ENCODE measurements at regions not wholly inside any gene's neighbourhood (a gene's known extent, or its start where the extent isn't known, plus 50 kb on each side); places are given as distances from the start of the nearest gene placed in this dataset.

- Mint-ChIP-seq H3K9me3 (peaks cover 12% of the 10 kb centered on the region), H3K36me3 (ENCODE audit: low read depth) (no peaks in the 10 kb centered on the region), H3K27ac (no peak overlapping the region), H3K27me3 (ENCODE audit: insufficient read depth) (no peaks in the 10 kb centered on the region), H3K4me3 (no peak overlapping the region), H3K4me1 (no peaks in the 10 kb centered on the region)
- no peak overlapping the region for H3K27ac ChIP-seq (ENCODE audit: low read depth, low read length)
- H3K27me3 ChIP-seq (ENCODE audit: control insufficient read depth, insufficient read depth, low read length, poor library complexity, severe bottlenecking): peaks cover 2% of the 10 kb centered on the region
- no peak overlapping the region for H3K4me3 ChIP-seq (ENCODE audit: low read length)
- TF ChIP-seq CTCF (conservative IDR thresholded peaks at IDR 0.05): no peak
- H3K9ac ChIP-seq (ENCODE audit: extremely low read depth, low read length, poor library complexity, severe bottlenecking): no peak overlapping the region
- no peaks in the 10 kb centered on the region for H3K4me1 ChIP-seq (ENCODE audit: control insufficient read depth, insufficient read depth, low read length)
- DNase-seq: no peak
- WGBS, 2 experiments (ENCODE audit: insufficient coverage in 1 of 2, insufficient read length in 1 of 2): 96 to 97% methylated on average over 4 of the region's 4 CpGs
- no peaks in the 10 kb centered on the region for H3K36me3 ChIP-seq (ENCODE audit: control insufficient read depth, insufficient read depth, low read length)
- peaks cover 9% of the 10 kb centered on the region for H3K9me3 ChIP-seq (ENCODE audit: control insufficient read depth, low read length)
These were observed 341.8 kb downstream of the PLPP3 start for GRCh38 chr1:56237491-56238064.

- Mint-ChIP-seq H3K27me3 (ENCODE audit: insufficient read depth) (peaks cover 4% of the 10 kb centered on the region), H3K4me3 (no peak overlapping the region), H3K27ac (no peak overlapping the region), H3K36me3 (ENCODE audit: low read depth) (no peaks in the 10 kb centered on the region), H3K4me1 (no peaks in the 10 kb centered on the region), H3K9me3 (peaks cover 6% of the 10 kb centered on the region)
- Histone ChIP-seq H3K27me3 (ENCODE audit: control insufficient read depth, insufficient read depth, low read length, poor library complexity, severe bottlenecking) (peaks cover 10% of the 10 kb centered on the region), H3K27ac (ENCODE audit: low read depth, low read length) (no peak overlapping the region), H3K9ac (ENCODE audit: extremely low read depth, low read length, poor library complexity, severe bottlenecking) (no peak overlapping the region), H3K36me3 (ENCODE audit: control insufficient read depth, insufficient read depth, low read length) (no peaks in the 10 kb centered on the region), H3K4me1 (ENCODE audit: control insufficient read depth, insufficient read depth, low read length) (no peaks in the 10 kb centered on the region), H3K9me3 (ENCODE audit: control insufficient read depth, low read length) (peaks cover 4% of the 10 kb centered on the region), H3K4me3 (ENCODE audit: low read length) (no peak overlapping the region)
- WGBS, 2 experiments (ENCODE audit: insufficient coverage in 1 of 2, insufficient read length in 1 of 2): 89 to 95% methylated on average over 2 to 4 of the region's 4 CpGs
- TF ChIP-seq CTCF (conservative IDR thresholded peaks at IDR 0.05): no peak
- no peak for DNase-seq
These were observed 342.7 kb downstream of the PLPP3 start for GRCh38 chr1:56236688-56237087.

GRCh38 chr1:56235909-56236510, 343.4 kb downstream of the PLPP3 start:
- Histone ChIP-seq H3K27ac (ENCODE audit: low read depth, low read length) (no peak overlapping the region), H3K9ac (ENCODE audit: extremely low read depth, low read length, poor library complexity, severe bottlenecking) (no peak overlapping the region), H3K27me3 (ENCODE audit: control insufficient read depth, insufficient read depth, low read length, poor library complexity, severe bottlenecking) (peaks cover 17% of the 10 kb centered on the region), H3K9me3 (ENCODE audit: control insufficient read depth, low read length) (no peaks in the 10 kb centered on the region), H3K4me3 (ENCODE audit: low read length) (no peak overlapping the region), H3K36me3 (ENCODE audit: control insufficient read depth, insufficient read depth, low read length) (no peaks in the 10 kb centered on the region), H3K4me1 (ENCODE audit: control insufficient read depth, insufficient read depth, low read length) (no peaks in the 10 kb centered on the region)
- 89 to 90% methylated on average over 2 of the region's 2 CpGs for WGBS, 2 experiments (ENCODE audit: insufficient coverage in 1 of 2, insufficient read length in 1 of 2)
- Mint-ChIP-seq H3K4me1 (no peaks in the 10 kb centered on the region), H3K27me3 (ENCODE audit: insufficient read depth) (peaks cover 10% of the 10 kb centered on the region), H3K9me3 (peaks cover 4% of the 10 kb centered on the region), H3K36me3 (ENCODE audit: low read depth) (no peaks in the 10 kb centered on the region), H3K4me3 (no peak overlapping the region), H3K27ac (no peak overlapping the region)
- no peak for TF ChIP-seq CTCF (conservative IDR thresholded peaks at IDR 0.05)
- DNase-seq: no peak

All from endodermal cell (in vitro differentiated cells).